HG03354 (cell line): ENCODE measurements at regions not wholly inside any gene's neighbourhood (a gene's known extent, or its start where the extent isn't known, plus 50 kb on each side); places are given as distances from the start of the nearest gene placed in this dataset.
A peak's percentile ranks its signal among the peaks of the same experiment; 100 is the strongest.
"Not testable (repeated sequence)": the region's sequence is repeated elsewhere in the genome, so short reads cannot be mapped to it uniquely, and the experiment has no call there.

Experiments used
- ATAC-seq: cut with Tn5 transposase; IDR thresholded peaks from one replicate; pipeline ENCODE4 v1.9.1; 2021; ENCODE audit warnings: mild to moderate bottlenecking; ENCODE audit not compliant: unreplicated experiment, poor library complexity, severe bottlenecking

DNA sequence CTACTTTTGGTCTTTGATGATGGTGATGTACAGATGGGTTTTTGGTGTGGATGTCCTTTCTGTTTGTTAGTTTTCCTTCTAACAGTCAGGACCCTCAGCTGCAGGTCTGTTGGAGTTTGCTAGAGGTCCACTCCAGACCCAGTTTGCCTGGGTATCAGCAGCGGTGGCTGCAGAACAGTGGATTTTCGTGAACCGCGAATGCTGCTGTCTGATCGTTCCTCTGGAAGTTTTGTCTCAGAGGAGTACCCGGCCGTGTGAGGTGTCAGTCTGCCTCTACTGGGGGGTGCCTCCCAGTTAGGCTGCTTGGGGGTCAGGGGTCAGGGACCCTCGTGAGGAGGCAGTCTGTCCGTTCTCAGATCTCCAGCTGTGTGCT lies 56.6 kb upstream of the TNFAIP8 start:
- ATAC-seq = not testable (repeated sequence)

DNA sequence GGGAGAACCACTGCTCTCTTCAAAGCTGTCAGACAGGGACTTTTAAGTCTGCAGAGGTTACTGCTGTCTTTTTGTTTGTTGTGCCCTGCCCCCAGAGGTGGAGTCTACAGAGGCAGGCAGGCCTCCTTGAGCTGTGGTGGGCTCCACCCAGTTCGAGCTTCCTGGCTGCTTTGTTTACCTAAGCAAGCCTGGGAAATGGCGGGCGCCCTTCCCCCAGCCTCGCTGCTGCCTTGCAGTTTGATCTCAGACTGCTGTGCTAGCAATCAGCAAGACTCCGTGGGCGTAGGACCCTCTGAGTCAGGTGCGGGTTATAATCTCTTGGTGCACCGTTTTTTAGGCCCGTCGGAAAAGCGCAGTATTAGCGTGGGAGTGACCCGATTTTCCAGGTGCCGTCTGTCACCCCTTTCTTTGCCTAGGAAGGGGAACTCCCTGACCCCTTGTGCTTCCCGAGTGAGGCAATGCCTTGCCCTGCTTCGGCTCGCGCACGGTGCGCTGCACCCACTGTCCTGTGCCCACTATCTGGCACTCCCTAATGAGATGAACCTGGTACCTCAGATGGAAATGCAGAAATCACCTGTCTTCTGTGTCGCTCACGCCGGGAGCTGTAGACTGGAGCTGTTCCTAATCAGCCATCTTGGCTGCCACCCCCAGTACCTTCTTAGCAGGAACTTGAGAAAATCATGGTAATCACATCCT lies 56.1 kb upstream of the TNFAIP8 start:
- not testable (repeated sequence) for ATAC-seq

DNA sequence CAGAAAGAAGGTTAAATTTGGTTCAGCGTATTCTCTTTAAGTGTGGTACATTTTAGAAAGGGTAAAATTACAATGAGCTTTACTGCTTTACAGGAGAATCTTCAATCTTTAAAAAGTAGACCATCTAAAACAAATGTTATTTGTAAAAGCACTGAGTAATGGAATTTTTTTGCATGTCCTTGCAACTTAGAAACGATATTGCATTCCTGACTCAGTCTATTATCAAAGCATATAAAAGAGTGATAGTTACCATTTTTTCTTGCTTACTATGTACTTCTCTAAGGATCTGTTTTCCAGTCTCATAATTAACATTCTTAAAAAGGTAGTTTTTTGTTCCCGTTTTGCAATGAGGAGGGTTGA lies 55.5 kb upstream of the TNFAIP8 start:
- no peak for ATAC-seq

DNA sequence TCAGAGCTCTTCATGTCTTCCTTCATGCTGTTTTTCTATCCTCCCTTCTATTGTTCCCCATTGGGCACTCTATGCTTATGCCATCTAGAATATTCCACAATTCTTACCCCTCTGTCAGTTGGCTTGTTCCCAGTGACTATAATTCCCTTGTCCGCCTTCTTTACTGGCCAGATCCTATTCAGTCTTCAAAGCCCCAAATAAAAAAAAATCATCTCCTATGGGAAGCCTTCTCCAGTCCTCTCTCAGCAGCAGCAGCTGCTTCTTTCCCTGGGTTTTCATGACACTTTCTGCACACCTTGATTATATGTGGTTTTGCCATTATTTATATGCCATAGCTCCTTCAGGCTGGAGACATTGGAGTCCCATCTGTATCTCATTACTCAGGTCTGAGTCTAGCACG lies 54.6 kb upstream of the TNFAIP8 start:
- ATAC-seq = no peak

DNA sequence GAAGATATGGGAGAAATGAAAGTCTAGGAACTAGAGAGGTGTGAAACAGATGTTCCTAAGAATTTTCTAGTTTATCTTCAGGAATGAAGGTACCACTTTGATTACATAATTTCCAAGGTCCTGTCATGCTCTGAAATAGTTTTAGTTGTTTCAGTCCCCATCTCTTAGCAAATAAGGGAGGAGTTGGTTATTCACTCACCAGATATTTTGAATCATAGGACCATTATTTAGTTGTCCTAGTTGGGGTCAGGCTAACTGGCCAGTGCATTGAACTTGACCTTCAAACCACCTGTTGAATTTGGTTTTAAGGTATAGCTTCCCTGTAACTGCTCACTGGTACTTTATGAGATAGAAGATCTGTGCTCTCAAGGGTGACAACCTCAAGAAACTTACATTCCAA lies 53.9 kb upstream of the TNFAIP8 start:
- ATAC-seq = no peak

DNA sequence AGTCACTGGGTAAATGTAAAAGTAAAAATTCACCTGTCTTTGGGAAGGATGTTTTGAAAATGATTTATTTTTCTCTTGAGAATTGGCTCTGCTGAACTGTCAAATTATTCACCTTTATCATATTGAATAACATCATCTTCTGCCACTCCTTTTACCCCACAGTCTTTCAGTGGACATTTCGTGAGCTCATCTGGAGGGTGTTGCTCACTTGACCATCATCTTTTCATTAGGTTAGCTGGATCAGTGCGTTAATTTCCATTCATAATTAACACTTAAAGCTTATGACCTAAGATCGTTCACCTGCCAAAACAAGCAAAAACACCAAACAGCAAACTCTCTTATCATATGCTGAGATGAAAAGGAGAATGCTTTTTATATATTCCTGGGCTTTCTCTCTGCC lies 53.4 kb upstream of the TNFAIP8 start:
- ATAC-seq = no peak

DNA sequence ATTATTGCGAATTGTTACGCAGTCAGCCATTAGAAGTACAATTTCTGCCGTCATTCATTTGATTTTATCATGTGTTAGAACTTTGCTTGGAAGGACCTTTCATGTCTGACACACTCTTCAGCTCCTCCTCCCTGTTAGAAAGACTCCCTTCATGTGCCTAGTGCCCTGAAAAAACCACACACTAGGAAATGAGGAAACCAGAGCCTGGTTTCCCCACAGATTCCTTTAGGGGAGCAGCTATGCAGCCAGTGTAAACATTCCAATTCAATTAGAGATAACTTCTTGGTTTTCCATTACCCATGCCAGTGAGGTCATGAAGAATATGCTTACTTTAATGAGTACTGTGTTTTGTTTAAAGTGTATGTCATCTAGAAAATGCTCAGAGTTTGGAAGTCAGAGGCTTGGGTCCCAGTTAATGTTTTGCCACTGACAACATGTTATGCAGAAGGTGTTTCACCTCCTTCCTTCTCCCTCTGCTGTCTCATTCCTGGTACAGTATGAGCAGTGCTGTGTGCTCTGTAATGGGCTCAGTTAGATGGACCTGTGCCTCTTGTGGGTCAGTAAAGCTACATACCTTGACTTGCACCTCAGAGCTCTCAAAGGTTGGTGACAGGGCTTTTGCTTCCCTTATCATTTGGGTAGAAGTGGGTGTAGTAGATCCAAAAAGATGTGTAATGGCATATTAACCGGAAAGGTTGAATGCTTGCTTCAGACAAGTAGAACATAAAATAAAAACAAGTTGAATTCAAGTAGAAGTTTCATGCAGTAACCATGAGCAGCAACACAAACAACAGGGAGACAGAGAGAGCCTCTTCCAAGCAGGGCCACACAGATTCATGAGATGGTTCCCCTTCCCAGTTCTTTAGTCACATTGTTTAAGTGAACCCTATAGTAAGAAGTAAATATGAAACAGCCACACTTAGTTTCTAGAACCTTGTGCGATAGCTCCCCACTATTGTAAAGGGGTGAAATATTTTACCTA lies 52.6 kb upstream of the TNFAIP8 start:
- peak; percentile 70 for ATAC-seq

DNA sequence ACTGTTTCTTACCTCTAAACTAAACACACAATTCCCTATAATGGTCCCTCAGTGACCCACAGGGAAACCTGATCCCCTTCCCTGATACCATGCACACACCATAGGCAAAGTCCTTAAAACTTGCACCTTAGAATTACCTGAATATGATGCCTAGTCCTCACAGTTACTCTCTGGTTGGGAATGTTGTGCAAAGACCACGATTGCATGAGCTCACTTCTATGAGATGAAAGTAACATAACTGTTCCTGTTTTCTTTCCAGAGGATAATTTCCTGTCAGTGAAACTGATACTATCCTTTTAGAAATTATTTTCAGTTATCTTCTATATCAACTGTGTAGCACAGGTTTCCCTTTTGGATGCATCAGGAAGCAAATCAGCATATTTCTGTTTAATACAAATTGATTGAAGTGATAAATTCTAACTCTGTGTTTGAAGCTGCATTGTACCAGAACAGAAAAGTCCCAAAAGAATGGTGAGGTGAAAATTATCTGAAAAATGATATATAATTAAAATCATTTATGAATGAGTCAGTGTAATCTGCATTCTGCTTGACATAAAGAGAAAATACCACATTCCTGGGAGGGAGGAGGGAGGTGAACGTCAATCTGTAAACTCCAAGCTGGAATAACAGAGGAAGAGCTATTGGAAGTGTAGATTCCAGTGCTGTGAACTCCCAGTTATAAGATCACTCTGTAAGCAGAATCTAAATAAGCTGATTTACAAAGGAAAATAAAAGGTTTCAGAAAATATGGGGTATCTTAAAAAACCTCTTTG lies 51.2 kb upstream of the TNFAIP8 start:
- ATAC-seq = no peak
